ENCODE measurements at regions not wholly inside any gene's neighbourhood (a gene's known extent, or its start where the extent isn't known, plus 50 kb on each side); places are given as distances from the start of the nearest gene placed in this dataset.
"Not testable (repeated sequence)": the region's sequence is repeated elsewhere in the genome, so short reads cannot be mapped to it uniquely, and the experiment has no call there.

- no peak for DNase-seq
Measured at GRCh38 chr18:2147476-2148230, 423.7 kb downstream of the METTL4 start.

GRCh38 chr18:2148823-2149222 lies 422.5 kb downstream of the METTL4 start:
- DNase-seq = no peak

GRCh38 chr18:2150566-2150965 lies 420.7 kb downstream of the METTL4 start:
- no peak for DNase-seq

DNA sequence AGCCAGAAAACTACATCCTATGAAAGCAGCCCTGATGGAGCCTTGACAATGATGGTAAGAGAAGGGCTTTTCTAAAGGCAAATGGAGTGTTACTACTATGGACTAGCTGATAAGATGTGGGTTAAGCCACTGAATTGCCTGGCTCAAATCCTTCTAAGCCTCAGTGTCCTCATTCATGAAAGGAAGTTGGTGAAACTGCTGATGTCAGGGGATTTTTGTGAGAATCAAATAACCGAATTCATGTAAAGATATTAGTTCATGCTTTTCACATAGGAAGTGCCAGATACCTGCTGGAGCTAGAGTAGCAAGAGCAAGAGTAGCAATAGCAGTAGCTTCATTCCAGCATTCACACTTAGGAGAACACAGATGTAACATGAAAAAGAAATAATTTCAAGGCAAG lies 417.0 kb downstream of the METTL4 start:
- DNase-seq = no peak

DNA sequence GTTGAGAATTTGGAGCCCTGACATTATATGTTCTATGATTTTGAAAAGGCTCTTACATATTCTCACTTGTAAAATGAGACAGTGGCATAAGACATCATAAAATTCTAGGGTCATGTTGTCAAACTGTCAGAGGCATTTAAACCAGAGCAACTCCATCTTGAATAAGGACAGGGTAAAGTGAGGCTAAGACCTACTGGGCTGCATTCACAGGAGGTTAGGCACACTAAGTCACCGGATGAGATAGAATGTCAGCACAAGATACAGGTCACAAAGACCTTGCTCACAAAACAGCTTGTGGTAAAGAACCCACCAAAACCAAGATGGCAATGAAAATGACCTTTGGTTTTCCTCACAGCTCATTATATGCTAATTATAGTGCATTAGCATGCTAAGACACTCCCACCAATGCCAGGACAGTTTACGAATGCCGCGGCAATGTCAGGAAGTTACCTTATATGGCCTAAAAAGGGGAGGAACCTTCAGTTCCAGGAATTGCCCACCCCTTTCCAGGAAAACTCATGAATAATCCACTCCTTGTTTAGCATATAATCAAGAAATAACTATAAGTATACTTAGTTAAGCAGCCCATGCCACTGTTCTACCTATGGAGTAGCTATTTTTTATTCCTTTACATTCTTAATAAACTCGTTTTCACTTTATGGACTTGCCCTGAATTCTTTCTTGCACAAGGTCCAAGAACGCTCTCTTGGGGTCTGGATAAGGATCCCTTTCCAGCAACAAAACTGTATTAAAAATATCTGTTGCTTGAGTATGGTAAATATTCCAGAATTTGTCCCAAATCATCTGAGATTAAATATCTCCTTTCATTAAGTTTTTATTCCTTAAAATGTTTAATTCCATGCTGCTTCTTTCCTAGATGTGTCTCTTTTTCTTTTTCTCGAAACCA lies 406.4 kb downstream of the METTL4 start:
- DNase-seq = no peak

GRCh38 chr18:2166876-2167275 lies 404.4 kb downstream of the METTL4 start:
- DNase-seq = not testable (repeated sequence)

DNA sequence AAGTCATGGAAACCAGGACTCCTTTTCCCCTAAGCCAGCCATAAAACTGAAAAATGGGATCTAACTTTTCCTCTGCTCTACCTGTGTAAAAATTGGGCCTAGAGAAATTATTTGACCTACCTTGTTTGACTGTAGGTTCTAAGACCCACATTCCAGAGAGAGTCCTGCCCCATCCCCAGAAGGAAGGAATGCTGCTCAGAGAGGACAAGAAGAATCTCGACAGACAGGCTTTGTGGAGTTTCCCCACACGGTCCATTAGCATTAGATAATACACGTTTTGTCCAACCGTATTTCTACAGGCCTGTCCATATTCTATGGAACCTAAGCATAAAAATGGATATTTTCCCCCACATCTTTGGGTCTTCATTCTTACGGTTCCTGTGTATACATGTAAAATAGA lies 403.3 kb downstream of the METTL4 start:
- no peak for DNase-seq

DNA sequence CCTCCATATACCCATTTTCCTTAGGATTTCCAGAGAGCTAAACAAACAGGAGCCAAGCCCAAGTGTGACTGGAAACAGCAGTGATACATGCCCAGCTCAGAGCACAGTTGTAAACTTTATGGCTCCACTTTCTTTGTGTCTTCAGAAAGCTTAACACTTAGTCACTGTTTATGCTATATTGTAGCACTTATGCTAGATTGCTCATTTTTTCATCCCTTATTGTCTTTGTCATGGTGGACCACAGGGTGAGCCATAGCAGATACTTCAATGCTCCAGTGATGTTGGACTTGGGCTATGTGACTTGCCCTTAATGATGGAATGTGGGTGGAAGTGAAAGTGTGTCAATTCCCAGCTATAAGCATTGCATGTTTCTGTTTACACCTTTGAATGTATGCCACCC lies 401.6 kb downstream of the METTL4 start:
- DNase-seq = no peak

DNA sequence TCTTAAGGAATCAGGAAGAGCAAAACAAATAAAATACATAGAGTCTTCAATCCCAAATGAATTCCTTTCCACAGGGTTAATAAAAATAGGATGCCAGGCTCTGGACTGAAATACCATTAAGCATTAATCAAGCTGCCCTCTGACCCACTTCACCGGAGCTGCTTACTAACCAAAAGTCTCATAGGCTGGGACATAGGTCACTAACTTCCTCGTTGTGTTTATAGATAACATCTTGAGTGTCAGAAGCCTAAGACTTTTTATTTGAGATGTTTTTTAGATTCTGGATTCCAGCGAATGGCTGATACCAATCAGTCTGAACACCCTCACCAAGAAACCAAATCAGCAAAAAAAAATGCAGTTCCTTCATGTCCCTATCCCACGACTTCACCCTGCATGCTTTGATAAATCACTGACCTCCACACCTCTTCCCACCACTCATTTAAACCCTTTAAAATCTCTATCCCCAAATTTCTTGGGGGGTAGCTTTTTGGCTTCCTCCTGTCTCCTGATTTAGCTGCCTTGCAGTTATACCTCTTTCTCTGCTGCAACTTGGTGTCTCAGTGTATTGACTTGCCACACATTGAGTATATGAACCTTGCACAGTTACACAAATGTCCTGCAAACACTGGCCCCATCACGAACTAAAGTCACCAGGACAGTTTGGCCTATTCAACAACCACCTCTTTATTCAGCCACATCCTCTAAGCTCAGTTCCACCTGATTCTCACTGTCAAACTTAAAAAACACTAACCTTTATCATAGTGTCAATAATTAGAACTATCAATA lies 399.3 kb downstream of the METTL4 start:
- DNase-seq = no peak

GRCh38 chr18:2172881-2173280 lies 398.4 kb downstream of the METTL4 start:
- DNase-seq = no peak

DNA sequence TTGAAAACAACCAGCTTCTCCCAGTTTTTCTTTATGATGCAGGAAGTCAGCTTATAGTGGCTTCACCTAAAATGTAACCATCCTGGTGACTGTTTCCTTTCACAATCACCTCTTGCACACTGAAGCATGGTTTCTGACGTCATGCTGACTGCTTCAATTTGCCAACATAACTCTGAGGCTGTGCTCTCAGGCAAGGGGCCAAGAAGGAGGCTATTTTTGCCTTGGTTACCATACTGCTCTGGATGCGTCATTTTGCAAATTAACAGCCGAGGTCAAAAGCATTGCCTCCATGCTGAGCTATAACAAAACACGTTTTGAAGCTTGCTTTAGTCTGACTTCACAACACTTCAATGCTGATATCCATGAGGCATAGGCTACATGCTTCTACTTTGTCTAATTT lies 397.8 kb downstream of the METTL4 start:
- DNase-seq = no peak

- DNase-seq = no peak
Measured at GRCh38 chr18:2178036-2178435, 393.3 kb downstream of the METTL4 start.

DNA sequence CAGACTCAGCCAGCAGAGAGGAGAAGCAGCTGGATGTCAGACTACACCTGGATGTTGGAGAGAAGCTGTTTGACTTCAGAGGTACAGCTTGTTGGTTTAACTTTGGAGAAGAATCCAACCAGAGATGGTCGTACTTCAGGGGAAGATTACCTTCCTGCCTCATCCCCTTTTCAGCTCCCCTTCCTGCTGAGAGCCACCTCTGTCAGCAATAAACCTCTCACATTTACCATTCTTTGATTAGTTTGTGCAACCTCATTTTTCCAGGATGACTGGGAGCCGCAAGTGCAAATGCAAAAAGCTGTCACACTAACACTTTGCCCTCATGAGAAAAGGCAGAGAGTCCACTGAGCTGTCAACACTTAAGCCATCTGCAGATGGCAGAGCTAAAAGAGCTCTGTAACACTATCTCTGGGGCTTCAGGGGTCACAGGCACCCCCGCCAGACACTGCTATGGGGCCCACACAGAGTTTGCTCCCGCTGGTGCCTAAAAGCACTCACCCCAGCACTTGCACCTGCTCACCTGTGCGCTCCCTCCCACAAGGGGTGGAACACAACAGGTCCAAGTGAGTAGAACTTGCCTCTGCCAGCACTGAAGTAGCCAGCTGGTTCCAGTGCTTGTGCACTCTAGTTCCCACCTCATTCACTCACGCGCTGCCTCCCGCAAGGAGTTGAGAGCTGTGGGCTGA lies 391.7 kb downstream of the METTL4 start:
- DNase-seq = no peak

DNA sequence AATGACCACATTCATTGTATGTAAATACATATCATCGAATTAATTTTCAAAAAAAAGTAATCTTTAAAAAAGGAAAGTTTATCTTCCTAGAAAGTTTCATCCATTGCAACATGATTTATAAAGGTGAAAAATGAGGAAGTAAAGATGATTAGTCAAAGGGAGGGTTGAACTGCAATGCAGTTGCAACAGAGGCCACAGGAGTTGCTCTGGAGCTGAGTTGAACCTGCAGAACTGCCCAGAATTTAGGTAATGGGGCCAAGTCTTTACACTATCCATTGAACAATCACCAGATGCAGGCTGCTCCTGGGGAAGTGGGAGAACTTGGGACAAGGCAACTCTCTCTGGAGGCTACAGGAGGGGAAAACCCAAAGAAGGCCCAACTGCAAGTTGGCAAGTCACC lies 390.7 kb downstream of the METTL4 start:
- DNase-seq = no peak

- DNase-seq = no peak
Measured at GRCh38 chr18:2183432-2183831, 387.9 kb downstream of the METTL4 start.

- DNase-seq = no peak
Measured at GRCh38 chr18:2186967-2187366, 384.3 kb downstream of the METTL4 start.

- DNase-seq = no peak
Measured at GRCh38 chr18:2188258-2188657, 383.0 kb downstream of the METTL4 start.

- DNase-seq = no peak
Measured at GRCh38 chr18:2191180-2191790, 380.0 kb downstream of the METTL4 start.

DNA sequence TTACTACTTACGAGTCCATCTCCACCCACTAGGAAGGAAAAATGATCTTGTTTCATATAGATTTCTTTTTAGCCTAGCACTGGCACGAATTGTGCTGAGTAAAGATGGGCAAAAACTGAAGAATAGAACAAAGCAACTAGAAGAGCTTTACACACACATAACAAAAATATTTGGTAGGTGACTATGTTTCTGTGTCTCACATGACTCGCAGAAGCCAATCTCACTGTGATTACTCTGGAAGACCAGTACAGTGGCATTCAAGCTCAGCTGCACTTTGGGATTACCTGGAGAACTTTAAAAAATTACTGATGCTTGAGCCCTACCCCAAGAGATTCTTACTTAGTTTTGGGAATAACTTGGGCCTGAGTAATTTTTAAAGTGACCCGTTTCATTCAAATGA lies 378.7 kb downstream of the METTL4 start:
- no peak for DNase-seq

DNA sequence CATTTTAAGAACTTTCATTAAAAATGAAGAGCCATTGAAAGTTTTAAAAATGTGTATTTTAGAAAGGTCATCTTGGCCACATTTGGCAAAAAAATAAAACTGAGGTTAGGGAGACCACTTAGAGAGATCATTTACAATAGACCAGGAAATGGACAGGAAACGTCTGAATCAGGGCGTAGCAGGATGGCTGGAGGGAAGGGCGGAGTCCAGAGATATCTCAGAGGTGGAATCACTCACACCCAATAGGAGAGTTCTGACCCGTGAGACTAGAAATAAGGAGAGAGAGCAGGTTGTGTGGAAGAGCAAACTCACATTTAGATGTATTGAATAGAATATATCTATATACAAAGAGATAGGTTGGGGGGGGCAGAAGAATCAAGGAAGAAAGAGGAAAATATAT lies 373.4 kb downstream of the METTL4 start:
- DNase-seq = no peak

DNA sequence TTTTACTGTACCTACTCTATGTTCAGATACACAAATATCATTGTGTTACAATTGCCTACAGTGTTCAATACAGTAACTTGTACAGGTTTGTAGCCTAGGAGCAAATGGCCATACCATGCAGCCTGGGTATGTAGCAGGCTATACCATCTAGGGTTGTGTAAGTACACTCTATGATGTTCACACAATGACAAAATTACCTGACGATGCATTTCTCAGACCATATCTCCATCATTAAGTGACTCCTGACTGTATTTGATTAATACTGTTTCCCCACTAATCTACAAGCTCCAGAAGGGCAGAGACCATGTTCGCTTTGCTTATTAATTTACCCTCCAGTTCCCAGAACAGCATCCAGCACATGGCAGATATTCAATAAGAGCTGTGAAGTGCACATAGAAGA lies 372.2 kb downstream of the METTL4 start:
- DNase-seq = no peak

DNA sequence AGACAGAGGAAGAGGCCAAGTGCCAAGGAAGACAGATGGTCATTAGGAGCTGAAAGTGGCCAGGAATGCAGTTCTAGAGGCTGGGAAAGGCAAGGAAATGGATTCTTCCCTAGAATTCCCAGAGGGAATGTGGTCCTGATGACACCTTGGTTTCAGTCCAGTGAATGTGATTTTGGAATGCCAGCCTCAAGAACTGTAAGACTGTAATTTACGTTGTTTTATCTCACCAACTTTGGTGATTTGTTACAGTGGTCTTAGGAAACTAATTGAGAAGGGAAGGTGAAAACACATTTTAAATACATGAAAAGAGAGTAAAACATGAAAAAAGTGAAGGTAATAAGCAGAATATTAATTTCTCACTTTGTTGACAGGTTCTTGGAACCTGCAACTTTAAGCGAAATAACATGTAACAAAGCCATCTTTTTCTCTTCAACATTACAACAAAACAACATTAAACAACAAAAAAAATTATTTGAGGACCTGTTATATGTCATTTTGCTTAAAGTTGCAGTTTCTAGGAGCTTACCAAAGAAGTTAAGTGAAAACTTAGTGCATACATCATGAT lies 370.2 kb downstream of the METTL4 start:
- DNase-seq = no peak

Measured in NCI-H1694 treated with DMSO at 0.1 percent for 48 hours (cell line).